ENCODE measurements at regions not wholly inside any gene's neighbourhood (a gene's known extent, or its start where the extent isn't known, plus 50 kb on each side); places are given as distances from the start of the nearest gene placed in this dataset.

DNA sequence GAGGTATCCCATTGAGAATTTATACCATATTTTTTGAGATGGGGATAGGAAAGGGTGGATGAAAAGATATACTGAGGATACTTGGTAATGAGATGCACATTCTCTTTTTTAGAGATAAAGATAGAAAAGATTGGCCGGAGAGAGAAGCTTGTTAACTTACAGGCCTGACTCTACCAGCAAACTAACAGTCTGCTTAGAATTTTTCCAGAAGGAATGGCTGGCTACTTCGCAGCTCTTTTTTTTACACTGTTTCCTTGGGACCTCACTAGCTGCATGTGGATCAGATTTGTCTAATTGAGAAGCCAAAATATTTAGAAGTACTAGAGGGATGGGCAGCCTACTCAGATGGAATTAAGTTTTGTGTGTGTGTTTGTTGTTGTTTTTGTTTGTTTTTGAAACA, 586.6 kb downstream of the TAFA4 start:
- TF ChIP-seq POLR2A (IDR thresholded peaks at IDR 0.05) (no peak), POLR2AphosphoS5 (IDR thresholded peaks at IDR 0.05) (no peak)
- TF ChIP-seq, protein P1, sequence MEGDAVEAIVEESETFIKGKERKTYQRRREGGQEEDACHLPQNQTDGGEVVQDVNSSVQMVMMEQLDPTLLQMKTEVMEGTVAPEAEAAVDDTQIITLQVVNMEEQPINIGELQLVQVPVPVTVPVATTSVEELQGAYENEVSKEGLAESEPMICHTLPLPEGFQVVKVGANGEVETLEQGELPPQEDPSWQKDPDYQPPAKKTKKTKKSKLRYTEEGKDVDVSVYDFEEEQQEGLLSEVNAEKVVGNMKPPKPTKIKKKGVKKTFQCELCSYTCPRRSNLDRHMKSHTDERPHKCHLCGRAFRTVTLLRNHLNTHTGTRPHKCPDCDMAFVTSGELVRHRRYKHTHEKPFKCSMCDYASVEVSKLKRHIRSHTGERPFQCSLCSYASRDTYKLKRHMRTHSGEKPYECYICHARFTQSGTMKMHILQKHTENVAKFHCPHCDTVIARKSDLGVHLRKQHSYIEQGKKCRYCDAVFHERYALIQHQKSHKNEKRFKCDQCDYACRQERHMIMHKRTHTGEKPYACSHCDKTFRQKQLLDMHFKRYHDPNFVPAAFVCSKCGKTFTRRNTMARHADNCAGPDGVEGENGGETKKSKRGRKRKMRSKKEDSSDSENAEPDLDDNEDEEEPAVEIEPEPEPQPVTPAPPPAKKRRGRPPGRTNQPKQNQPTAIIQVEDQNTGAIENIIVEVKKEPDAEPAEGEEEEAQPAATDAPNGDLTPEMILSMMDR (IDR thresholded peaks at IDR 0.05 in 8 of 11, conservative IDR thresholded peaks at IDR 0.05 in 3 of 11), result no peak
